Amniotic stem cell (primary cell): ENCODE measurements at regions not wholly inside any gene's neighbourhood (a gene's known extent, or its start where the extent isn't known, plus 50 kb on each side); places are given as distances from the start of the nearest gene placed in this dataset.

ENCODE experiments used
- DNase-seq: peaks from one replicate; lab custom pipeline; 2025; lab: John Stamatoyannopoulos, UW

DNA sequence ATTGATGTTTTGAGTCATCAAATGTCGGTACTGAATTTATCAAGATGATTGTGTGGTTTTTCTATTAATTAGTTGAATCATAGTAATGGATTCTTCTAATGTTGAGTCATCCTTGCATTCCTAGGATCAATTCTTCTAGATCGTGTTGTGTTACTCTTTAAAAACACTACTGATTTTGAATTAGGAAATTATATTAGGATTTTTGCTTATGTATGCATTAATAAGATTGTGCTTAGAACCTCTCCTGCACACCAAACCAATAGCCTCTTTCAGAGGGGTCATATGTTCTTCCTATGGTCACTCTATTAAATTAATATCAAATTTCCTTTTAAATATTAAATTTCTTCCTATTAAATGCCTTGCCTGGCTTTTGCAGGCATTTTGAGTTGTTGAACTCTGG lies 151.7 kb upstream of the TOPAZ1 start:
- no peak for DNase-seq

DNA sequence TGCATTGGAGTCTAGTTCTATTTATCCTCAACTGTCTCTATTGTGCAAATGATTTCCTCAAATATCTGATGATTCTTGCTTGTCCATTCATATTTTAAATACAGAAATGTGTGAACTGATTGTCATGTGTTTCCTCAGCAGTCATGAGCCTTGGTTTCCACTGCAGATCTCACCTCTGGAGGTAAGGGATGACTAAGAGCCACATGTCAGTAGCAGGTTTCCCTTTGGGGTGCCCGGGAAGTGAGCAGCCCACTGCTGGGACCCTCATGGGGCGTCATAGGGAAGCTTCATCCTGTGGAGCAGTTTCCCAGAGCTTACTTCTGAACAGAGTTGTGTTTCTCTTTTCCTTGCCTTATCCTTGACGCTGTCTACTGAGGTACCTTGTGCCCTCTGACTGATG lies 149.2 kb upstream of the TOPAZ1 start:
- DNase-seq, result no peak

DNA sequence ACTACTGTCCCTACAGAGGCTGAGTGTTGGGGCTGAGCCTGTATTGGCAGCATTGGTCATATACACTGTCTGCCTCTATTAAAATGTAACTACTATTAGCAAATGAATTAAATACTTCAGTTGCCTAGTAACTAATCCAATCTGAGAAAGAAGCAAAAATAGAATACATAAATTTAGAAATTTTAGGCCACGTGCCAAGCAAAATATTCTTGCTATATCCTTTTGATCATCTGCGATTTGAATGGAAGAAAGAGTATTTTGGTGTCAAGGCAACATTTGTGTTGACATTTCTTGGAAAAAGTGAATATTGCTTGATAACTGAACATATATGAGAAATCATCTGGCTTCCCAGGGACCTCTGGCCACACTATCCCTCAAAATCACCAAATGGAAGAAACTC lies 148.2 kb upstream of the TOPAZ1 start:
- no peak for DNase-seq

DNA sequence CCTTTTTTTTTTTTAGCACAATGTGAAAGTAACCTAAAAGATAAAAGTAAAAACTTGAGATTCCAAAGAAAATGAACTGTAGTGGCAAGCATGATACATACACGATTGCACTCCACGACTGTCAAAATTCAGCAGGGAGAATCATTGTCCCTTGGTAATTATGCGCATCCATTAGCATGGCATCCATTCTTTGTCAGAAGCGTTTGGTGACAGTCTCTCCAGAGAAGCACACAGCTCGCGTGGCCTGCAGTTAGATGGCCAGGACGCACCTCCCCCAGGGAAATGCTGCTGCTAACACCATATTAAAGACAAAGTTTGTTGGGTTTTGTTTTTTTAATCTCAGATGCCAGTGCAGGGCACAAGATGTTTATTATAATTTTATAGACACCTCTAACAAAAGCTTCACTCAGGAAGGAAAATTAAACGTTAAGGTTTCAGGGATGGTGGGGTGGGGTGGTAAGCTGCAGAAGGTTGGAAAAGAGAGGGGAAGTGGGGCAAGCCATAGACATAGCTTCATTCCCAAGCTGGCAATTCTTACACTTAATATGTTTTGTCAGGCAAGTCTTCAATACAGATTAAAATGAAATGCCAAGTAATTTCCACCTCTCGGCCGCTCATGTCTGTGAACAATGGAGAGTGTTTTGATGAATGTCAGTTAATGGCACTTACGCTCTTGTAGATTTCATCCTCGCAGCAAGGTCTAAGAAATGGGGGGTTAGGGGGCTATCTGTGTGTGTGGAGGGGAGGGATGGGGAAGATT lies 142.8 kb upstream of the TOPAZ1 start:
- DNase-seq, result no peak

DNA sequence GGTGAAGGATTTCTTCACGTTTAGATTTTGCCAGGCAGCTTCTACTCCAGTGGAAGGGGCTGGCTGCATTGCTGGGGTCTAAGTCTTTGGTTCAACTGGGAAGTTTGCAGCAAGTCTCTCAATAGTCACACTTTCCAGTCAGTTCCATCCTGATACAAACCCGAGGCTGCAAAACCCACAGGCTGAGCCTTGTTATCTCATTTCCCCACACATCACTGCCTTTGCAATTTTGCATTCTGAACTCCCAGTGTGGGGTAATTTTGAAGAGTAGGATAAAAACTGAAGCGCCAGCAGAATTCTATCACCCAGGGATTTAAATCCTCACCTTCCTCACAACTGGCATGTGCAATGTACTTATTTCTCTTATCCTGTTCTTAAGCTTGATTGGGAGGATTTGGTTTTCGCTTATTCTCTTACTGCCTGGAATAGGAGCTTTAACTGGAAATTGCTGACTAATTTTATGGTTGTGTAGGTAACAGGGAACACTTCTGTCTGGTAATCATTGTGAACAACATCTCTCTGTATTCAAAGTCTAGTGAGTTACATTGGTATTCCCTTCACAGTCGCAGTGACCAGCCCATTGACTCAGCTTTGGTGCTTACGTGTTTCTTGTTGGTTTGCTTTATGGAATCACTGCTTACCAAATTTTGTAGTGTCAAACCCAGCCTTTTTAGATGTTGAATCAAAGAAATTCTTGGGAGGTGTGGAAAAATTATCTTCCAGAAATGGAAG lies 142.0 kb upstream of the TOPAZ1 start:
- DNase-seq, result no peak

DNA sequence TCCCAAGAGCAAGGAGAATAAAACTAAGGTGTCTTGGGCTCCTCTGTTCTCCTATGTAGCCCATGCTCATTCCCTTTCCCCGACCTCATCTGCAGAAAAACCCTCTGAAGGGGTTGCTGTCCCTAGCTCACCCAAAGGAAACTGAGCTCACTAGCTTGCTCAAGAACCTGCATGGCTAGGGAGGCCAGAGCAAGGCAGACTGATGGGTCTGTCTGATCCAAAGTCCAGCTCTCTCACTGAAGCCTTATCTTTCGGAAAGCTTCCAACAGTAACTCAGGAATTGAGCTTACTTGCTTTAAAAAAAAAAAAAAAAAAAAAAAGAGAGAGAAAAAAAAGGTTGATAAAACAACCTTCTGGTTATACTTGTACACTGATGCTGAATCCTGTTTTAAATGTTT lies 141.4 kb upstream of the TOPAZ1 start:
- no peak for DNase-seq

DNA sequence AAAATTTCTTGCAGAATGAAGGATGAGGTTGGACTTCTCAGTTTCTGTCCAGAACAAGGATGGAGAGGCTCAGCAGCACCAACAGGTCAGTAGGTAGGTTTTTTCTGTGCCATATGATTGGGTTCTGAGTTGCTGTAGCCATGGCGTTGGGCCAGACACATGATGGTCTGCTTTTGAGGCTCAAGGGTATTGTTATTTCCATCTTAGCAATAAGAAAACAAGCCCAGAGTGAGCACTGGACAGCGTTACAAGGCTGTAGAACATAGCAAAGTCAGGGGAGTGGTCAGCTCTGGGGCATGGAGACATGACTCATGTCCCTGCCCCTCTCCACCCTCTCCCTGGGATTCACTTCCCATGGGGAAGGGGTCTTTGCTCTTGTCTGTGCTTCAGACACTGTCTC lies 137.6 kb upstream of the TOPAZ1 start:
- DNase-seq, result no peak

DNA sequence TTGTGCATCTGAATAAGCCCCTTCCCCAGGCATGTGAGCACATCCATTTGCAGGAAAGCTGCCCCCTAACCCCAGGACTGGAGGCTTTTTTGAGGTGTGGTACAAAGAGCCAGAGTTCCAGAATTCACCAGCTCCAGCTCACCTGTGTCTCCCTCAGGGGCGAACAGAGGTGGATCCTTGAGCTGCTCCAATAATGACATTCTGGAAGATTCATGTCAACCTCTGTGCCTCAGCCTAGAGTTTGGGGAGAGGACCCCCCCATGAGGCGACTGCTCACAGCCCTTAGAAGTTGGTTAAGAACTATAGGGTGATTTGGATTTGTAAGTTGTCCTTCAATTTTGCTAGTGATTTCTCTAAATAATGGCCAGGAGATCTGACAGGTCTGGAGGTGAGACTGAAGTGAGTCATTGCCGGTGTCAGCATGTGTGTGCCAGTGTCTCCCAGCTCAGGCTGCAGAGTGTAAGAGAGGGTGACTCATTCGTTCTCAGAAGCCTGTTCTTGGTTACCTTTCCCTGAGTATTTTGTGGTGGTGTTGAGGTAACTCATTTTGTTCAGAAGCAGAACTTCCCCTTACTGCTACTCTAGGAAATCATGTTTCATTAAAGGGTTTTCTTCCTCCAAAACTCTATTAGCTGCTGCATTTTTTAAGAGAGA lies 136.9 kb upstream of the TOPAZ1 start:
- peak; percentile 37 for DNase-seq

DNA sequence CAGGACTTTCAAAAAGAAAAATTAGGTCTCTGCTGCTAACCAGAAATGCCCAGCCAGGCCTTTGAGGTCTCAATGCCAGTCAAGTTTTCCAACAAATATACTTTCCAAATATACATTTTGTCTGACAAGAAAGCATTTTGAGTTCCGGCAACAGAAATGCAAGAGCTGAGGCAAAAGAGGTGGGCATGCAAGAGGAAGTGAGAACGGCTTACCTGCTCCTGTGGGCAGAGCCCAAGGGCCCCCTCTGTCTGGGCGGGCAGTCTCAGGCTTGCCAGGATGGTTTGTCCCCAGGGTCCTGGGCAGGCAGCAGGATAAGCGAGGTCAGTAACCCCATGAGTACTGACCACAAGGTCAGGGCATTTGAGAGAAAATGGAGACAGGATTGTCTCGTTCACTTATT lies 136.1 kb upstream of the TOPAZ1 start:
- DNase-seq, result no peak

DNA sequence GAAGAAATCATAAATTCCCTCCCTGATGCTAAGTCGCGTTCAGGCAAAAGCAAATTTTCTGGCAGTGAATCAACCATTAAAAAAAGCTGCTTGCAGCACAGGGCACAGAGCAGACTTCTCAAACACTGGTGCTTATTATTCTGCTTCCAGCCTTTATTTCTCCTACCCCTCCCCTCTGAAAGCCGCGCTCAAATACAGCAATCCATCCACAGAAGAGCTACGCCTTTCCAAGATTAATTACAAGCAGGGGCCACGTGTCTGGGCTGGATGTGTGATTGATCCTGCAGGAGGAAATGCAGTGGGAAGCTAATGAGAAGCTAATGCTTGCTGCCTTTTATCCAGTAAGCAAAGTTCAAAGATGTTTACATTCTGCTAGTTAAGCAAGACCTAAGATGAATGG lies 134.9 kb upstream of the TOPAZ1 start:
- DNase-seq, result no peak

DNA sequence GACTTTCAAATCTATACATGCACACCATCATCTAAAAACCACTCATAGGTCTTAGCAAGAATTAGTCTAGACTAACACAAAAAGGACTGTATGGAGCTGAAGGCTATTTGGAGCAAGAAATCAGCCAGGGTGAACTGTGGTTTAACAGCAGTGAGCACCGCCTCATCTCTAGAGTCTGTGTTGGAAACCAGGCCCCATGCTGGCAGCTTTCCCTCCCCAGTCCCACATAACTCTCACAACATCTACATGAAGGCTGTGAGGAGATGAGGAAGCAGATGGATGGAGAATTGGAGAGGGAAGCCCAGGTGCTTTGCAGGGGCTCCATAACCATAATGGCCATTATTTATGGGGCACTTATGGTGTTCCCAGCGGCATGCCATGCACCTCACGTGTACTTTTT lies 133.2 kb upstream of the TOPAZ1 start:
- DNase-seq, result no peak

DNA sequence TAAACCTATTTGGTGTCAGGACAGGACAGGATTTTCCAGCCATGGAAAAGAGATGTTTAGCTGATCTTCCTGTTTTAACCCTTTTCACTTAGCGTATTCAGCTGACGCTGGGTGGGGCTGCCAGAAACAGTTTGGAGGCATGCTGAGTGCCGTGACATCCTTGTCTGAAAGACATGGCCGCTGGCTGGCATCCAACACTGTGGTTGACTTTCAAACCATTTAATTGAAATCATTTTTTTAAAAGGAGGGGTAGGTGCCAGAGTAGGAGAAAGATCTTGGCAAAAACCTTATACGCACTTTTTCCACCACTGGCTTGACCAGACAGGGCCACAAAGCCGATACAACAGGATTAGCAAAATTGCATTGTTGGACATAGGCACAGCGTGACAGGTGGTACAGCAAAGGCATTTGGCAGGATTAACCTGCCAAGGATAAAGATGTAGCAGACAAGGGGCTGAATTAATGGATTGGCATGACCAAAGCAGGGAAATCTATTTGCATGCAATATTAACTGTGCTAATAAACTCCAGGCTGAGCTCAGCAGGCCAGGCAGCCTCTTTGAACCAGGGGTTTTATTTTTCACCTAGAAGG lies 131.8 kb upstream of the TOPAZ1 start:
- DNase-seq, result no peak

DNA sequence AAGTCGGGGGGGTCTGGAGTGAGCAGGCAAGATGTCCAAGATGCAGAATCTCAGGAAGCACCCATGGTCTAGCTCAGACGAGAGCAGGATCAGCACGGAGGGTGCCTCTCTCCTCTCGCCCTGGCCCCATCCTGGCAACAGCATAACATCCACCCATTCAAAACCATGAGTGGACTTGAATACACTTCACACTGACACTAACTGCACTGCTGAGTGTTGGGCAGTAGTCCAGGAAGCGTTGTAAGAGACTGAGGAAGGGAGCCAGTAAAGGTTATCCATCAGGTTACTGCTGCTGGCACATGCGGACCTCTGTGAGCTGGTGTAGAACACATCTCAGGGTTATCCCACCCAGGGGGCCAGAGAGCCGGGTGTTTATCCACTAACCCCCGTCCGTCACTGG lies 131.0 kb upstream of the TOPAZ1 start:
- DNase-seq, result no peak

DNA sequence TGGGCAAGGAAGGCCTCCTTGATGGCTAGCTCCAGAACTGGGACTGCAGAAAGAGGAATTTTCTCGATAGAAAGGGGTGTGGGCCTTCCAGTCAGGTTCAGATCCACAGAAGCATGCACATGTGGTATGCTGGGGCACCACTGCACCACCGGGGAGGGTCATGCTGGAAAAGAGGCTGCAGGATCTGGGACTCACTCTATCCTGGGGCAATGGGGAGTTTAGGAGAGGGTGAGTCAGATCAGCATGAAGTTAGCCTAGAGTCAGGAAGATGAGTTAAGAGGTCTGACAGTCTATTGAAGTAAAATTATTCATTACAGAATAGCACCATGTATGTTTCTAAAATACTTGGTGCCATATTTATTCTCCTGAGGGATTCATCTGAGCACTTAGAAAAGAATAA lies 130.2 kb upstream of the TOPAZ1 start:
- no peak for DNase-seq

DNA sequence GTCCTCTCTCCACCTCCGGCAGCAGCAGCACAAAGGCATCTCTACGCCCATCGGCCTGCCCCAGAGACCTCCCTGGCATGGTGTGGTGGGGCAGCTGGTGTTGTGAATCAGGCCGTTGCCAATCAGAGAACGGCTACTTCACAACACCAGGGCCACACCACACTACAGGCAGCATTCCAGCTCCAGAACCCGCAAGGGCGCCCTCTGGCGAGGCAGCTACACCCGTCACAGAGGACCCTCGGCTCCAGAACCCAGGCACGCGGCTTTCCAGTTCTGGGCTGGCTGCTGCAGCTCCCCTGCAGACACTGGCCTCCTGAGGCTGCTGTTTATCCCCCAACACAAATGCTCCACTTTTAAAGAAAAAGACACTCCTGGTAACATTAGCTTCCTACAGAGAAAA lies 127.5 kb upstream of the TOPAZ1 start:
- no peak for DNase-seq

DNA sequence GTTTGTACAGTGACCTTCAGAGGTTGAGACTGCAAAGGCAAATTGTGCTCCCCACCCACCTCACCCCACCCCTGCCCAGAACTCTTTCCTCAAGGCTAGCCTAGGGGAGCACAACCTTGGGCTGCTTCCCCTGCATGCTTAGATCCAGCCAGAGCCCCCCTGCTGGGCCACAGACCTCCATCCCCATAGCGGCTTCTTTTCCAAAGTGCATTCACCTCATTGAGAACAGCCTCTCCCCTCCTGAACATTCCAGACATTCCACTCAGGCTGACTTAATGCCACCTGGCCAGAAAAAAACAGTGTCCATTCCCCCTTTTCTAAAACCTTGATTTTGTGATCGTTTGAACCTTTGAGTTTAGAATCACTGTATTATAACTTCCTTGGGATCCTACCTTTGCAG lies 124.4 kb upstream of the TOPAZ1 start:
- no peak for DNase-seq

DNA sequence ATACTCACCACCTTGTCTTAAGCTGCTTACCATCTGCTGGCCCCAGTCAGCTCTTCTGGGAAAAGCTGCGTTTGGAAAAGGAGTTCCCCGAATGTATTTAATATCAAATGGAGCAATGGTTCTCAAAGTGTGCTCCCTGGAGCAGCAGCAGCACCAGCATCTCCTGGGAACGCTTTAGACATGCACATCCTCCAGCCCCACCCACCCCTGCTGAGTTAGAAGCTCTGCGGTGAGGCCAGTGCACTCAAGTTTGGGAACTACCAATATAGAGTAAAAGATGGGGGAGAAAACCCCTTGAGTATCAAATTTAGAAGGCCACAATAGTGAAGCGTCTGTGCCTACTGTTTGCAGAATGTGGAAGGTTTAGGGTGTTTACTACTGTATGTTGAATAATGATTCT lies 124.0 kb upstream of the TOPAZ1 start:
- DNase-seq, result no peak

DNA sequence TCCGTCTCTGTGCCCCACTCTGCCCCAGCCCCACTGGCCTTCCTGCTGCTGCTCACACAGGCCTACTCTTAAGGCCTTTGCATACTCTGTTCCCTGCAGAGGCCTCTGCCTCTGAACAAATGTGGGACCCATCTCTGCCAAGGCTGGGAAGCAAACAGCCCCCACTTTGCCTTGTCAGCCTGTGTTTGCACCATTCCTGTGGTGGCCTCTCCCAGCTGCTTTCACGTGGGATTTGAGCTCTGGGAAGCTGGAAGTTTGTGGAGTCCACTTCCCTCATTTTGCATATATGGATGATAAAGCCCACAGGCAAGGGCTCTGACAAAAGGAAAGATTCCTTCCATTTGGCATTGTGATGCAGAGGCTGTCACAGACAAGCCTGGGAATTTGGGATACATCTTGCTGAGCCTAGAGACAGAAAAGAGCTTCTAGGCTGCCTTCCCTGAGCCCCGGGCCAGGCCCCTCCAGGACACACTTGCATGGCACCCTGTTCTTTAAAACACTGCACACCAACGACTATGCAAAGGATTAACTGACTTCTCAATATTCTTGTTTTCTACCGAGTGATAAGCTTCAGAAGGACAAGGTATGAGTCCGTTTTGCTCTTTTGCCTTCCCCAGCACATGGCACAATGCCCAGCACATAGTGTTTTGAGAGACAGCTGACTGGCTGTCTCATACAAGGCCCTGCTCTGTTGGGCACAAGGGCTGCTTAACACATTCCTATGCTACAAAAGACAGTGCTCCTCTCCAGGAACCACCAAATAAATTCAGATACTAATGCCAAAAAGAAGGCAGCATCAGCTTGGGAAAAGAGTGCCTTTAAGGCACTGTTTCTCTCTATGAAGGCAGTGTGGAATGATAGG lies 120.7 kb upstream of the TOPAZ1 start:
- DNase-seq, result no peak

DNA sequence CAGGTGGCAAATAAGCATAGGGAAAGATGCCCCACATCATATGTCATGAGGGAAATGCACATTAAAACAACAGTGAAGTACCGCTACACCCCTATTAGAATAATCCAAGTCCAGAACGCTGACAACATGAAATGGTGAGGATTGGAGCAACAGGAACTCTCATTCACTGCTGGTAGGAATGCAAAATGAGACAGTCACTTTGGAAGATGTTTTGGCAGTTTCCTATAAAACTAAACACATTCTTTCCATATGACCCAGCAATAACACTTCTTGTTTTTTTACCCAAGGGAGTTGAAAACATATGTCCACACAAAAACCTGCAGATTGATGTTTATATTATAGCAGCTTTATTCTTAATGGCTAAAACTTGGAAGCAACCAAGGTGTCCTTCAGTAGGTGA lies 116.4 kb upstream of the TOPAZ1 start:
- no peak for DNase-seq

DNA sequence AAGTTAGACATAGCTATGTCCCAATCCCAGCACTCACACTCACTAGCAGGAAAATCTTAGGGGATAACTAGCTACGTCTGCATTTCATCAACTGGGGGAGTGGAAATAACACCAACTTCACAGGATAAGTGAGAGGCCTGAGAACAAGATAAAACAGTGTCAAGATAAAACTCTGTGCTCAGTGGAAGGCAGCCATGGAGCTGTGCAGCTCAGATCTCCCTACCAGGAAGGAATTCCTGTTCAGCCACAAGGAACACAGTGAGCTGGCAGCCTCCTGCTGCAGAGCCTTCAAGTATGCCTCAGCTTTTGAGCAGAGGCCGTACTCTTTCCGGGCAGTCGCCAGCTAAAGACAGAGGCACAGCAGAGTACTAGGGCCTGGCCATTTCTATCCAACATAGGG lies 115.8 kb upstream of the TOPAZ1 start:
- no peak for DNase-seq

DNA sequence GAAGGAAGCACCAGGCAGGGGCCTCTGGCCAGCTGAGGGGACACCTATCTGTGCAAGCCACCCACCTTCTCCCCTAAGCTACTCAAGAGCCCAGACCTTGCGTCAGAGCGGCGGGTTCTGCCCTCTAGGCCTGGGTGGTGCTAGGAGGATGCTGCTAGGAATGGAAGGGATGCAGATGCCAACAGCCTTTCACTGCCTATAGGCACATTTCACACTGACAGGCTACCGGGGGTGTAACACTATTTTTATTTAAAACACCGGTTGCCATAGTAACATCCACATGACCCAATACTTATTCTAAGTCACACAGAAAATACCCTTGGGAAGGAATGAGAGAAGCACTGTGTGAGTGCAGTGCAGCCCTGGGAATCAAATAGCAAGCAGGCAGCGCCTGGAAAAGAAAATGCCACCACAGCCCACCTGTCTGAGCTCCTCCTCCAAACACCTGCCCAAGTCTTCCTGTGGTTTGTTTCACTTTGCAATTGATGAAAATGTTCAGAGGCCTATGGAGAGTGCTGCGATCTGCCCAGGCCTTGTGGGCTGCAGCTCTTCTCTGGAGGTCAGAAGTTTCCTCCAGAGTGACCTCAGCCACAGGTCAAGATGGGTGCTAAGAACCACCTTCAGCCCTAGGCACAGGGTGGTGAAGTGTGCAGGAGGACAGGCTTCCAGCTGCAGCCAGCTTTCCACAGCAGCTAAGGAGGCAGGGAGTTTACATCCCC lies 113.5 kb upstream of the TOPAZ1 start:
- DNase-seq, result no peak
